HG03442 (cell line): ENCODE measurements at regions not wholly inside any gene's neighbourhood (a gene's known extent, or its start where the extent isn't known, plus 50 kb on each side); places are given as distances from the start of the nearest gene placed in this dataset.
A peak's percentile ranks its signal among the peaks of the same experiment; 100 is the strongest.
"Not testable (repeated sequence)": the region's sequence is repeated elsewhere in the genome, so short reads cannot be mapped to it uniquely, and the experiment has no call there.

ENCODE experiments used
- ATAC-seq: cut with Tn5 transposase; IDR thresholded peaks from one replicate; pipeline ENCODE4 v1.9.1; 2021; ENCODE audit warnings: mild to moderate bottlenecking, moderate library complexity; ENCODE audit not compliant: unreplicated experiment

- ATAC-seq, result no peak
These were observed 215.1 kb upstream of the PITX2 start for GRCh38 chr4:110837896-110838450.

- ATAC-seq, result no peak
These were observed 217.4 kb upstream of the PITX2 start for GRCh38 chr4:110840221-110840654.

- no peak for ATAC-seq
These were observed 225.9 kb upstream of the PITX2 start for GRCh38 chr4:110848787-110849186.

- ATAC-seq, result no peak
These were observed 226.6 kb upstream of the PITX2 start for GRCh38 chr4:110849461-110849860.

- ATAC-seq, result no peak
These were observed 227.9 kb upstream of the PITX2 start for GRCh38 chr4:110850461-110851442.

- ATAC-seq, result no peak
These were observed 229.1 kb upstream of the PITX2 start for GRCh38 chr4:110851989-110852388.

GRCh38 chr4:110852793-110853192 lies 229.9 kb upstream of the PITX2 start:
- no peak for ATAC-seq

DNA sequence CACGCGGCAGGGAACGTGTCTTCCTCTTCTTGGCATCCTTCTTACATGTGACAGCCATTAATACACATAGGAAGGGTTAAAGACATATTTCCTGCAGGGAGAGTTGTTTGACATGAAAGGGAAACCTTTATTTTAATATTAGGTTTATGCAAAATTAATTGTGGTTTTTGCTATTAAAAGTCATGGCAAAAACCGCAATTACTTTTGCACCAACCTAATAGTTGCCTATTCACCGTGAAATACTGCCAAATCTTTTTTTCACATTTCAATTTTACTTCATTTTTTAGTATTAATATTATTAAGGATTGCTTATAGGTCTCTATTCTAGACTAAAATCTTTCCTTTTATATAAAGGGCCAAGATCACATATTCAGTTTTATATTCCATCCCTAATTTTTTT lies 230.4 kb upstream of the PITX2 start:
- no peak for ATAC-seq

DNA sequence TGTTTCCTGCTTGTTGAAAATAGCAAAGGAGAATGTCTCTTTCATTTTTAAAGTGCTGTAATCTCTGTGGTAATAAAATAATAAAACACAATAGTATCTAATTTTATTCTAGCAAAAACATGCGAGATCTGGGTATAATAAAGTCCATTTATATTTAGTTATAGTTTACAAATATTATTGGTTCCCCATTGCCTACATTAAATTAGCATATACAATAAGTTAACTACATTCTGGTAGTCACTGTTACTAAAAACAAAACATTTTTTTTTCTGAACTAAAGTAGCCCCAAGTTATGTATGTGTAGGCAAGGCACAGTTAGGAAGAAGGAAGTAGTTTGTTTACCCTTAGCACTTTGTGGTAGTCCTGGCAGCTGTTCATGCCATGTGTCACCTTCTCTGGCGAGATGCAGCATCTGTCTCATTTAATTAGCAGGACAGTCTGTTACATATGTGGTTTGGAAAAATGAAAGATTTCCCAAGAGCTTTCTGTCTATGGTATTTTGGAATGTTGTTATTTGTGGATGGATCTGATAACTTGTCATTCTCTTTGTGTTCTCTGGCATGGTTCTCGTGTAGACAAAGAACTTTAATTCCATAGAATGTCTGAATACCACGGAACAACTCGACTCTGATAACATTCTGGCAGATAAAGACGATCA lies 231.3 kb upstream of the PITX2 start:
- peak; percentile 50 for ATAC-seq

GRCh38 chr4:110860125-110860524 lies 237.2 kb upstream of the PITX2 start:
- no peak for ATAC-seq

DNA sequence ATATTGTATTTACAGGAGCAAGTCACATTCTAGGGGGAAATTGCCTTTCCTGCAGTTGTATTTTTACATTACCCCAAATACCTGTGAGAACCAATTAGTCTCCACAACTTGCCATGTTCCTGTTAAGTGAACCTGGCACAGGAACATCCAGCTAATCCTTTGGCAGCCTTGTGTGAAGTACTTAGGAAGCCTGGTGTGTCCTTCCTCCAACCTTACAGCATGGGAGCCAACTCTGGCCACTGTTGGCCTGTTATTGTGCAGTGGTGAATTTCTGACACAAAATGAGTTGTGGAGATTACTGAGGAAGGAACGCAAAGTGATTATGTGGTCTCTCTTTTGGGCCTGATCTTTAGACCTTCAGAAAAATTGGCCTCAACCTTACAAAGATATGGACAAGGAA lies 238.0 kb upstream of the PITX2 start:
- ATAC-seq, result no peak

GRCh38 chr4:110865611-110866259 lies 242.9 kb upstream of the PITX2 start:
- no peak for ATAC-seq

GRCh38 chr4:110867251-110867960 lies 244.5 kb upstream of the PITX2 start:
- peak; percentile 79 for ATAC-seq

- ATAC-seq, result no peak
These were observed 245.3 kb upstream of the PITX2 start for GRCh38 chr4:110867981-110868720.

DNA sequence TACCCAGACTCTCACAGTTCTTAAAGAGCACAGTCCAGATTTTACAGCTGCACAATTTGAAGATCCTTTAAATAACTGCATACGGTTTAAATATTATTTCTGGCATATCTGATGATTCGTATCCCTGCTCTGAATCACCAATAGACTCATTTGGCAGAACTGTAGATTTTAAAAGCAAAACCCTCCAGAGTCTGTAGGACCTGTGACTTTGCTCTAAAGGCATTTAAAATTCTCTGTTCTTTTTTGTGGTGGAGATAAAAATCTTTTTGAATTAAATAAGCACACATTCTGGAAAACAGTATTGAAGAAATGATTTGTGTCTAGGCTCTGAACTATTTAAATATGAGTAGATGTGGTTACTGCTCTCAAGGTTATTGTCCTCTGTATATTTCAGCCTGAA lies 246.2 kb upstream of the PITX2 start:
- no peak for ATAC-seq

GRCh38 chr4:110869862-110870572 lies 247.1 kb upstream of the PITX2 start:
- ATAC-seq, result peak; percentile 67

GRCh38 chr4:110876214-110876613 lies 253.3 kb upstream of the PITX2 start:
- not testable (repeated sequence) for ATAC-seq

DNA sequence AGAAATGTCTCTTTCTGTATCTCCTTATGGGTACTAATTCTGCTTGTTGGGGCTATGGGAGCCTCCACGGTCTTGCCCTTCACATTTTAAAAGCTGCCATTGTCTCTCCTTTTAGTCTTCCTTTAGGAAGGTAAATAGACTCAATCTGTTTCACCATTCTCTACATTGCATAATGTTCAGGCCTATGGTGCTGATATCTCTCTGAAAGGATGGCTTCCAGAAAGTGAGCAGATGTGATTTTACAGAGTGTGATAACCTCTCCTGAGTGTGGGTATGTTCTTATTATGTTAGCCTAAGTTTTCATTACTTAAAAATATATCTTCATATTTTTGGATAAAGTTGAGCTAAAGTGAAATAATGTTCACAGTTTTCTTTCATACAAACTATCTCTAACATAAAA lies 254.0 kb upstream of the PITX2 start:
- ATAC-seq, result no peak

DNA sequence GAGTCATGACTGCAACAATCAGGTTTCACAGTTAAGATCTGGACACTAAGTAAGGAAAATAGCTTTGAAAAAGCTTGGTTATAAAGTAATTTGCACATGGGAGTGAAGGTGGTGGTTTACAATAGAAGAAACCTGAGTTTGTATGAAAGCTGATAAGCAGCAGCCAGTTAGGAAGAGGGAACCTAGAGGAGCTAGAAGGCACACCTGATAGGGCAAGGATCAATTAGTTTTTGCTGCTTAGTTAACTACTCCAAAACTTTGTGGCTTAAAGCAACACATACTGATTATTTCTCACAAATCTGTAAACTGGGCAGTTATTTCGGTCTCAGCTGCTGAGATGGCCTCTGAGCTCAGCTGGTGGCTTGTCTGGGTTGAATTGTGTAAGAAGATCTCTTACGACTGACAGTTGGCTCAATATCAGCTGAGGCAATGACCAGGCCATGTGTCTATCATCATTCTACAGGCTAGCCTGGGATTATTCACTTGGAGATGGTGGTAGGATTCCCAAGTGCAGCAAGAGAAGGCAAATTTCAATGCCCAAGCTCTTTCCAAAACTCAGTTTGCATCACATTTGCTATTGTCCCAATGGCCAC lies 255.0 kb upstream of the PITX2 start:
- ATAC-seq, result no peak
